GM19463 (cell line): ENCODE measurements at regions not wholly inside any gene's neighbourhood (a gene's known extent, or its start where the extent isn't known, plus 50 kb on each side); places are given as distances from the start of the nearest gene placed in this dataset.

ENCODE experiments used
- ATAC-seq: cut with Tn5 transposase; IDR thresholded peaks from one replicate; pipeline ENCODE4 v1.9.1; 2021; ENCODE audit warnings: mild to moderate bottlenecking, moderate library complexity; ENCODE audit not compliant: unreplicated experiment

DNA sequence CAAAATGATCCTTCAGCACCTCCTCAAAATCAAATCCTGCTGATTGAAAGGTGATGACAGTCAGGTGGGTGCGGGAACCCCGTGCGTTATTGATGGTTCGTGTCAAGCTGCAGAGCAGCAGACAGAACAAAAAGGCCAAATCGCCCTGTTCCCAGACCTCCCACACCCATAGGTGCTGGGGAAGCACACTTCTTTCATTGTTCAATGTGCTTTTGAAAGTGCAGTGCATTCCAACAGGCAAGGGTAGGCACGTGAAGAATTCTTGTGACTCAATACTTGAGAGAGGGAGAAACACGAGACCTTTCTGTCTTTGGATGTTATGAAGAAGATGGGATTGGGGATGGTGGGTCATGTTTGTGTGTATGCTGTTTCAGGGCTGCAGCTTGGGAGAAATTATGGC is 514.0 kb downstream of the MCTP2 start:
- no peak for ATAC-seq

- no peak for ATAC-seq
These were observed 516.1 kb downstream of the MCTP2 start for GRCh38 chr15:94747510-94747909.

- no peak for ATAC-seq
These were observed 518.7 kb downstream of the MCTP2 start for GRCh38 chr15:94749811-94750617.

DNA sequence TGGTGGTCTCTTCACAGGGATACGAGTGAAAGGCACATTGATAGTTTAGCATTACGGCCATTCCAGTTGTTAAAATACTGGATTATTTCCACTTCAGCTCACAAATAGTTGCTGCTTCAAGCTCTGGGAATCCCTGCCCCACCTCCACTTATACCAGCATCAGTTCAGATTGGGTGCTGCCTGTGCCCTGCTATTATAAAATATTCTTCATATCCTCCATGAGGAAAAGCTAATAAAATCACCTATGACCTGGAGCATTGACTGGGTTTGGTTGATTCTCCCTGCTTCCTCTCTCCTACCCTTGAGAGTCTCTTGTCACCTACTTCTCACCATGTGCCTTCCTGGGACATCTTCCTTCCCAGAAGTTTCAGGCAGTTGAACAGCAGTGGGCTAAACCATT is 529.0 kb downstream of the MCTP2 start:
- ATAC-seq = no peak

- no peak for ATAC-seq
These were observed 530.2 kb downstream of the MCTP2 start for GRCh38 chr15:94761574-94761973.

GRCh38 chr15:94769089-94769488 is 537.7 kb downstream of the MCTP2 start:
- ATAC-seq = no peak

- no peak for ATAC-seq
These were observed 538.8 kb downstream of the MCTP2 start for GRCh38 chr15:94770199-94770598.

- no peak for ATAC-seq
These were observed 545.7 kb downstream of the MCTP2 start for GRCh38 chr15:94777037-94777436.

GRCh38 chr15:94778840-94779239 is 547.5 kb downstream of the MCTP2 start:
- ATAC-seq = no peak

GRCh38 chr15:94780166-94780565 is 548.8 kb downstream of the MCTP2 start:
- ATAC-seq = no peak

DNA sequence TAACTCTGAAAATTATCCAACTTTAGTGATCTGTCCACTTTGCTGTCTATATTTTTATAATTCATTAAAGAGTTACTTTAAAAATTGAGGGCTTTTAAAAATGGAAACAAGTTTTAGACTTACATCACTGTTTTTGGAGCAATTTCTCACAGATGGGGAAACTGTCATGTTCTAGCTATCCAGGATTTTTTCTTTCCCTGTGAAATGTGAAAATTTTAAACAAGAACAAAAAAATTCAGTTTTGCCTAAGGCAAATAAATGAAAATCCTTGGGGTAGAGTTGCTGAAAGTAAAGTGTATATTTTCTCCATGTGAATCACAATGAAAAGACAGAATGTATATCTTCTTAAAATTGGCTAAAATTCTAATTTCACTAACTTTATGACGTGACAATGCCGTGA is 553.7 kb downstream of the MCTP2 start:
- no peak for ATAC-seq

DNA sequence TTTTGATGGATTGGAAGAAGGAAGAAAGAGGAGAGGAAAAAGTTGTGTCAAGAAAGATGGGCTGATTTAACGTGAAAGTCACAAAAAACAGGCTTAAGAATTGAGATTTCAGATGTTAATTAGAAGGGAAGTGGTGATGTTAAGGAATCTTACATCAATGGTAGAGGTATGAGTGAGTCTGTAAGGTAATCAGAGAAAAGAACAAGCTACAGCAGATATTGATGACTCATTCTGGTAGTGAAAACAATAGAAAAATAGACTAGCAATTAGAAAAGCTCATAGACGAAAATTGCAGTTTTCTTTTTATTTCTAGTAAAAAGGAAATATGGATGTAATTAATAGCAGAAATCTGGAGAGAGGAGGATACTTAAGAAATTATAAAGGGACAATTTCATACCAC is 559.6 kb downstream of the MCTP2 start:
- no peak for ATAC-seq

DNA sequence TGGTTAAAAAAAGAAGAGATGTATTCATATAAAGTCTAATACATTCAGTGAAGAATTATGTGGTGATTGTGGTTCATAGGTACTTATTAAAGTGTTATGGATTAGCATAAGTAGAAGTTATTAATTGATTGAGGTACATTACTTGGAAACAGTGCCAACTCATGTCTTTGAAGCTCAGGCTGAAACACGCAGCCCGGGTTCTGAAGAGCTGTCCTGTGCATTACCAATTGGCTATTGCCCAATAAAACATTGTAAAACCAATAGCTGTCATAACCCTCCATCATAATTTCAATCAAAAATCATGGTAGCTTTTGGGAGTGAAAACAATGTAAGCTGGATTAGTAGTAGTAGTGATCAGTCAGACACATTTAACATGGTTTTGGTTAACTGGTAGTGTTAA is 560.1 kb downstream of the MCTP2 start:
- no peak for ATAC-seq

GRCh38 chr15:94792196-94792595 is 560.8 kb downstream of the MCTP2 start:
- ATAC-seq = no peak

DNA sequence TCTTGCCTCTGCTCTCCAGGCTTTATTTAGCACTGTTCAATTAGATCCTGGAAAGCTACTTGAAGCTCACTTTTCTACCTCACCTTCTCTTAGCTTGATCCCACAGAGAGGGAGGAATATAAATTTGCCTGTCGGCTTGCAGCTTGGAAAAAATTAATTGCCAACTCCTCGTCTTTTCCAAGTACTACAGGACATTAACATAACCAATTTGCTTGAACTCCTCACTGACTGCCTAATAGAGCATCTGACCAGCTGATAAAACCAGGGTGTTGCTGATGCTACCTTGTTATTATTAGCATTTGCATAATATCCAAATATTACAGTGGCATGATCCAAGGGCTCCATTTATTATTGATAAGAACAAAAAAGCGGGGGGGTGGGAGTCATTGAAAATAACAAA is 561.8 kb downstream of the MCTP2 start:
- ATAC-seq = no peak

DNA sequence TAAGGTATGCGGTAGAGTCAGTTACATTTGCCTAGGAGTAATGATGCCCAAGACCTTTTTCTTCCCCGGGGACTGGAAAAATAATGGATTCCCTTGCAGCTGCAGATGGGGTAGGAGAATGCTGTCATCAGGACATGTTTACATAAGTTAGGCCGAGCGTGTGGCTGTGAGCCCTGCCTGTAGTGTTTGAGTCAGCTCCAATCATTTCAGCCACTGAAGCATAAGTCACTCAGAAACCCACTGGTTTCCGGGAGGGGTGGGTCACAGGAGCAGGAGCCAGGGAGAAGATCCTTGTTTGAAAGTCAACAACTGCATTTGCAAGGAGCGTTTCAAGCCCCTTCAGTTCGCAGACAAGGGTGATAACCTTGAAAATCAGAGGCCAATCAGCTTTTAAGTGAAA is 562.3 kb downstream of the MCTP2 start:
- ATAC-seq = no peak

DNA sequence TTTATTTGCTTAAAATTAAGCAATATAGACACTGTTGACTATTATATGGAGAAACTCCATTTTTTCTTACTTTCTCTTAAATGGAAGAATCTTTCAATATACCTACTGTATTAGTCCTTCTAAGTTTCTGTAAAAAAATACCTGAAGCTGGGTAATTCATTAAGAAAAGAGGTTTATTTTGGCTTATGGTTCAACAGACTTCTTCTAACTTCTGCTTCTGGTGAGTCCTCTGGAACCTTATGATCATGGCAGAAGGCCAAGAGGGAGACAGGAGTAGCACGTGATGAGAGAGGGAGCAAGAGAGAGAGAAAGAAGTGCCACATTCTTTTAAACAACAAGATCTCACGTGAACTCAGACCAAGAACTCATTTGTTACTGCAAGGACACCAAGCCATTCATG is 573.3 kb downstream of the MCTP2 start:
- no peak for ATAC-seq

GRCh38 chr15:94815110-94815731 is 583.9 kb downstream of the MCTP2 start:
- no peak for ATAC-seq

- no peak for ATAC-seq
These were observed 584.6 kb downstream of the MCTP2 start for GRCh38 chr15:94815914-94816313.

GRCh38 chr15:94829887-94830884 is 598.8 kb downstream of the MCTP2 start:
- ATAC-seq = no peak

DNA sequence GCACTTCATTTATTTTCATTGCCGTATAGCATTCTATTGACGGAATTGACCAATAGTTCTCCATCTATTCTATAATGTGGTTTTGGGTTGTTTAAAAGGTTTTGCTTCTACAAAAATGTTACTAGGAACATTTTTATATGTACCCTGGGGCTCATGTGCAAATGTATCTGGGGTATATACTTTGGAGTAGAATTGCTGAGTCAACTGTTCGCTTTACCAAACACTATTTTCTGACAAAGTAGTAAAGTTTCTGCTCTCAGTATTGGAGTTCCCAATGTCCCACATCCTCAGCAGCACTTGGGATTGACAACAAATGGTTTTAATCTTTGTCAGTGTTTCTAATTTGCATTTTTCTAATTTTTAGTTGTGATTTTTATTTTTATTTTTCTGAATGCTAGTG is 602.6 kb downstream of the MCTP2 start:
- no peak for ATAC-seq
